Mucosa of rectum (tissue), 2 donors: ENCODE measurements at regions not wholly inside any gene's neighbourhood (a gene's known extent, or its start where the extent isn't known, plus 50 kb on each side); places are given as distances from the start of the nearest gene placed in this dataset.

ENCODE experiments used
- H3K27ac ChIP-seq, 2 donors: one replicate each; pipeline ENCODE4 v1.7.0; 2013; ENCODE audit warnings: inconsistent platforms in 2 of 2, low read depth in 2 of 2, low read length in 2 of 2
- H3K27me3 ChIP-seq, 2 donors: one replicate each; pipeline ENCODE4 v1.7.0; 2013; ENCODE audit warnings: low read length in 2 of 2; ENCODE audit not compliant: control insufficient read depth in 2 of 2, insufficient read depth in 2 of 2
- H3K36me3 ChIP-seq, 2 donors: one replicate each; pipeline ENCODE4 v1.7.0; 2013; ENCODE audit warnings: low read length in 2 of 2; ENCODE audit not compliant: control insufficient read depth in 2 of 2, insufficient read depth in 2 of 2
- H3K4me1 ChIP-seq, 2 donors: one replicate each; pipeline ENCODE4 v1.7.0; 2013; ENCODE audit warnings: low read length in 2 of 2, mild to moderate bottlenecking in 1 of 2; ENCODE audit not compliant: control insufficient read depth in 2 of 2, insufficient read depth in 2 of 2
- H3K4me3 ChIP-seq, 2 donors: one replicate each; pipeline ENCODE4 v1.7.0; 2013; ENCODE audit warnings: low read length in 2 of 2
- H3K9ac ChIP-seq, 2 donors: one replicate each; pipeline ENCODE4 v1.7.0; 2013; ENCODE audit warnings: low read length in 2 of 2, low read depth in 1 of 2, mild to moderate bottlenecking in 1 of 2
- H3K9me3 ChIP-seq, 2 donors: one replicate each; pipeline ENCODE4 v1.7.0; 2013; ENCODE audit warnings: low read length in 2 of 2; ENCODE audit not compliant: control insufficient read depth in 2 of 2
- donor health status: healthy.
- donor health status: Normal muscosa, but diverticular disease.

GRCh38 chr1:38527373-38527966 is 332.1 kb downstream of the RRAGC start:
- Histone ChIP-seq H3K27ac (no peak overlapping the region), H3K36me3 (no peaks in the 10 kb centered on the region), H3K9ac (no peak overlapping the region), H3K9me3 (no peaks in the 10 kb centered on the region), H3K4me3 (no peak overlapping the region), H3K27me3 (peaks cover 0 to 2% of the 10 kb centered on the region in 2 donors), H3K4me1 (no peaks in the 10 kb centered on the region)

GRCh38 chr1:38526046-38526445 is 333.5 kb downstream of the RRAGC start:
- H3K4me1 ChIP-seq, result no peaks in the 10 kb centered on the region
- H3K27me3 ChIP-seq, result peaks cover 0 to 2% of the 10 kb centered on the region in 2 donors
- H3K27ac ChIP-seq, result no peak overlapping the region
- H3K9me3 ChIP-seq, result no peaks in the 10 kb centered on the region
- H3K4me3 ChIP-seq, result no peak overlapping the region
- H3K36me3 ChIP-seq, result no peaks in the 10 kb centered on the region
- no peak overlapping the region for H3K9ac ChIP-seq

GRCh38 chr1:38525343-38526043 is 334.1 kb downstream of the RRAGC start:
- Histone ChIP-seq H3K4me1 (no peaks in the 10 kb centered on the region), H3K27ac (no peak overlapping the region), H3K4me3 (no peak overlapping the region), H3K9ac (no peak overlapping the region), H3K27me3 (peaks cover 0 to 2% of the 10 kb centered on the region in 2 donors), H3K36me3 (no peaks in the 10 kb centered on the region), H3K9me3 (no peaks in the 10 kb centered on the region)

- no peaks in the 10 kb centered on the region for H3K36me3 ChIP-seq
- no peak overlapping the region for H3K27ac ChIP-seq
- H3K9me3 ChIP-seq, result no peaks in the 10 kb centered on the region
- no peak overlapping the region for H3K9ac ChIP-seq
- H3K4me1 ChIP-seq, result no peaks in the 10 kb centered on the region
- peaks cover 0 to 2% of the 10 kb centered on the region in 2 donors for H3K27me3 ChIP-seq
- H3K4me3 ChIP-seq, result no peak overlapping the region
These were observed 335.4 kb downstream of the RRAGC start for GRCh38 chr1:38524025-38524641.

- Histone ChIP-seq H3K4me1 (no peaks in the 10 kb centered on the region), H3K4me3 (no peak overlapping the region)
These were observed 336.0 kb downstream of the RRAGC start for GRCh38 chr1:38523568-38523939.

GRCh38 chr1:38522915-38523567 is 336.5 kb downstream of the RRAGC start:
- no peak overlapping the region for H3K9ac ChIP-seq
- H3K9me3 ChIP-seq, result no peaks in the 10 kb centered on the region
- H3K36me3 ChIP-seq, result no peaks in the 10 kb centered on the region
- no peak overlapping the region for H3K27ac ChIP-seq
- H3K4me1 ChIP-seq, result no peaks in the 10 kb centered on the region
- H3K4me3 ChIP-seq, result no peak overlapping the region
- H3K27me3 ChIP-seq, result peaks cover 0 to 2% of the 10 kb centered on the region in 2 donors

More at GRCh38 chr1:38523568-38523939, 336.0 kb downstream of the RRAGC start:
- Histone ChIP-seq H3K9me3 (no peaks in the 10 kb centered on the region), H3K27ac (no peak overlapping the region), H3K9ac (no peak overlapping the region), H3K36me3 (no peaks in the 10 kb centered on the region), H3K27me3 (peaks cover 0 to 2% of the 10 kb centered on the region in 2 donors)

GRCh38 chr1:38516560-38516959 is 343.0 kb downstream of the RRAGC start:
- Histone ChIP-seq H3K4me1 (no peaks in the 10 kb centered on the region), H3K27me3 (no peaks in the 10 kb centered on the region), H3K9me3 (no peaks in the 10 kb centered on the region), H3K36me3 (no peaks in the 10 kb centered on the region), H3K9ac (no peak overlapping the region), H3K27ac (no peak overlapping the region), H3K4me3 (no peak overlapping the region)

GRCh38 chr1:38512789-38513188 is 346.8 kb downstream of the RRAGC start:
- H3K4me1 ChIP-seq, result no peaks in the 10 kb centered on the region
- H3K27ac ChIP-seq, result no peak overlapping the region

GRCh38 chr1:38512024-38512767 is 347.4 kb downstream of the RRAGC start:
- Histone ChIP-seq H3K27ac (no peak overlapping the region), H3K27me3 (peaks cover 3 to 4% of the 10 kb centered on the region in 2 donors), H3K9ac (no peak overlapping the region), H3K9me3 (no peaks in the 10 kb centered on the region), H3K36me3 (no peaks in the 10 kb centered on the region), H3K4me1 (no peaks in the 10 kb centered on the region), H3K4me3 (no peak overlapping the region)

More at GRCh38 chr1:38512789-38513188, 346.8 kb downstream of the RRAGC start:
- no peak overlapping the region for H3K9ac ChIP-seq
- H3K36me3 ChIP-seq, result no peaks in the 10 kb centered on the region
- H3K4me3 ChIP-seq, result no peak overlapping the region
- H3K27me3 ChIP-seq, result peaks cover 3 to 4% of the 10 kb centered on the region in 2 donors
- no peaks in the 10 kb centered on the region for H3K9me3 ChIP-seq
